Ecto neural progenitor cell (in vitro differentiated cells): ENCODE measurements at regions not wholly inside any gene's neighbourhood (a gene's known extent, or its start where the extent isn't known, plus 50 kb on each side); places are given as distances from the start of the nearest gene placed in this dataset.

Source experiments
- DNase-seq: peaks from one replicate; pipeline ENCODE4 v3.0.0-alpha.2; 2018; ENCODE audit warnings: low spot score

DNA sequence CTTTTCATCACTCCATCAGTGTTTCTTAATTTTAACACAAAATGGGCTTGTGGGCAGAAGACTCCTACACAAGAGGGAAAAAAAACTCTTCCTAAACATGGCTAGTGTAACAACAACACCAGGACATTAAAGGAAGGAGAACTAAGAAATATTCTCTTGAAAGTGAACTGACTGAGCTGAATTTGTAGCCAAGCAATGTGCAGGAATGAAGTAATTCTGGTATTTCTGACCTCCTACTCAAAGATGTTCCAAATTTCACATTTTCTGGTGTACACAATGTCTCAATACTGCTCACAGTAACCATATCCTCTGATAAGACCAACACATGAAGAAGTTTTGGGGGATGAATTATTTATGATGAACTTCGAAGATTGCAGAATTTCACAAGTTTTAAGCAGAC, 357.3 kb downstream of the DUSP6 start:
- no peak for DNase-seq

DNA sequence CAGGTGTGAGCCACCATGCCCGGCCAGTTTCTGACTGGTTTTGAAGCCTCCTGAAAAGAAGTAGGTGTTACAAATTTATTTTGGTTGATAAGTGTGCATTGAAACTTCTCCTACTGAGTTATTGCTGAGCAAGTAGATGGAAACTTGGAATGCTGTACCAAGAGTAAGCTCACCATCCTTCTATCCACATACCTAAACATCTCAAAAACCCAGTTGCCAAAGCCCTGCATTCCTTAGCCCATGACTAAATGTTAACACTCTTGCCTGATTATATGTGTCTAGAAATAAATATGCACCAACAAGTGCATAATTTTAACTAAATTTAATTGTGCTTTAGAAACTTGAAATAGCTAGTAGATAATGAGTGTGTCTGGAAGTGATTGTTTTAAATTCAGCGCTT, 357.8 kb downstream of the DUSP6 start:
- no peak for DNase-seq

- DNase-seq: no peak
These were observed 358.6 kb downstream of the DUSP6 start for GRCh38 chr12:88993651-88994050.

- no peak for DNase-seq
These were observed 366.2 kb downstream of the DUSP6 start for GRCh38 chr12:88986056-88986455.

DNA sequence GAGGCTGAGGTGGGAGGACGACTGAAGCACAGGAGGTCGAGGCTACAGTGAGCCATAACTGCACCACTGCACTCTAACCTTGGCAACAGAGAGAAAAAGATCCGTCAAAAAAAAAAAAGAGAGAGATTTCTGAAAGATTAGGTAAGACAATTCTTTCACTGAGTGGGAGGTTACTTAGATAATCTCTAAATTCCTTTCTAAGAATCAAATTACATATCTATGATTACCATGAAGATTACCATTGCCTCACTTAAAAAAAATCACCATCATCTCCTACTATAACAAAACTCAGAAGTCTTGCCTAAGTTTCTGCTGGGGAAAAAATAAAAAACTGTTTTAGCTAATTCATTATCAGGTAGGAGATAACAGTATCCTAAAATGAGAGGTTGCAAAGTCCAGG, 366.7 kb downstream of the DUSP6 start:
- DNase-seq: no peak

GRCh38 chr12:88985011-88985410, 367.3 kb downstream of the DUSP6 start:
- DNase-seq: no peak

DNA sequence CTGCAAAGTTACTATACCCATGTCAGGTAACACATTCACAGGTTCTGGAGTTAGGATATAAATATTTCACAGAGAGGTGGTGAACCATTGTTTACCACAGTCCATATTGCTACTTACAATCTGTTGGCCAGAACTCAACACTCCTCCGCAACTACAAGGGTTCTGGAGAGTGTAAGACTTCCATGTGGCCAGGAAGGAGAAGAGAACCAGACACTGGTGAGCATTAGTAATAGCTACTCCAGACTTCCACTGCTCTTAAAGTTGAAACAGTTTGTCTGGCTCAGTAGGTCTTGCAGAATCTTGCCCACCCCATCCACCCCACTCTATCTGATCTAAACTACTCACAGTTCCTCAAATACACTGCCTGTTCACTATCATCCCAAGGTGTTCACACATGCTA, 369.6 kb downstream of the DUSP6 start:
- no peak for DNase-seq

GRCh38 chr12:88977115-88977514, 375.2 kb downstream of the DUSP6 start:
- DNase-seq: no peak

- DNase-seq: no peak
These were observed 378.3 kb downstream of the DUSP6 start for GRCh38 chr12:88973998-88974397.

DNA sequence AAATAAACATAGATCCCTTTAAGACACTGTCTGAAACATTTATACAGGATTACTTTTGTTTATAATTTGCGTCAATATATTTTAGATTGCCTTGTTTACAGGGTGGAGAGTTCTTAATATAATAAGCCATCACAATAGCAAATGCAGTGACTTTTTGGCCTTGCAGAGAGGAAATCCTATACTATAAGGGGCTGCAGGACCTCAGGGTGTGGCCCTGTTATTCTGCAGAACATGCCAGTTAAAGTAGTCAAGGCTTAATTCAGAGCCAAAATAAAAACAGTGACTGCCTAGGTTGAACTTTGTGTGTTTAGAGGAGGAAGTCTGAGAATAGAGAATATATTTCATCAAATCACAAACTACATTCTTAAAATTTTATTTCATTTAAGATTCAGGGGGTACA, 381.6 kb downstream of the DUSP6 start:
- no peak for DNase-seq

DNA sequence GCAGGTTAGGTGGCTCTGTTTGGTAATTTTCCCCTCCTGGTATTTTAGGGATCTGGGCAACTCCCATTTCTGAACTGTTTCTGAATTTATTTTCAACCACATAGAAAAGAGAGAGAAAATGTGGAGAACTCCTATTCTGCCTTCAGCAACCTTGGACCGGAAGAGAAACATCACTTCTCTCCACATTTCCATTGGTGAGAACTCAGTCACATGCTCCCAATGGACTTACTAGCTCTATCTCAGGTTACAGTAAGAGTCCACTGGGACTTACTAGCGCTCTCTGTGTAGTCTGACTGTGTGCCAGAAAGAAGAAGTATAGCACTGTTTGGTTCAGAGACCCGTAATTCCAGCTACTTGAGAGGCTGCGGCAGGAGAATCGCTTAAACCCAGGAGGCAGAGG, 383.2 kb downstream of the DUSP6 start:
- DNase-seq: no peak

DNA sequence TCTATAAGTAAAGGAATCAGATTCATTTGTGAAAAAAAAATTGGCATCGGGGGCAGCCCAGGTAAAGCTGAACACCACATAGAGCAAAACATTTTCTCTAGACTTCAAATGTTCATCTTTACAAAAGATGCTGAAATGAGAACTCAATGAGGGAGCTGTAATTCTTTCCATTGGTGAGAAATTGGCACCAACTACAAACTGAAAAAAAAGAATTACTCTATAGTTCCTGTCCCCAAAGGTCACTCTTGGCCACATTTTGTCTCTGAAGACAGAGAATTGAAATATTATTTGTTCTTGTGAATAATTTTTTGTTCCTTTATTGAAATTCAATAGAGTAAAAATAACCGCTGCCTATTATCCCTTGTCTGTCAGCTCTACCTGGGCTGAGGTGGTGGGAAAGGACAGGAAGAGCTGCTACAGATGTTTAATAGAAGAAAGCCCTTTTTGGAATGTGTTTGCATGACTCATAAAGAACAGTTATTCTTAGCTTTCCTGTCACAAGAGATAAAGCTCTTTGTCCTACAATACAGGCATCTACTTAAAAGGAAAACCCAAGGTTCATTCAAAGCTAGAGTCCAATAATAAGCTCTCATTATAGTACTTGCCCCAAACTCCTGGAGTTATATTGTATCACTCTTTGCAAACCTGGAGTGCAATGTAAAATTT, 380.1 kb upstream of the KITLG start:
- DNase-seq: no peak

DNA sequence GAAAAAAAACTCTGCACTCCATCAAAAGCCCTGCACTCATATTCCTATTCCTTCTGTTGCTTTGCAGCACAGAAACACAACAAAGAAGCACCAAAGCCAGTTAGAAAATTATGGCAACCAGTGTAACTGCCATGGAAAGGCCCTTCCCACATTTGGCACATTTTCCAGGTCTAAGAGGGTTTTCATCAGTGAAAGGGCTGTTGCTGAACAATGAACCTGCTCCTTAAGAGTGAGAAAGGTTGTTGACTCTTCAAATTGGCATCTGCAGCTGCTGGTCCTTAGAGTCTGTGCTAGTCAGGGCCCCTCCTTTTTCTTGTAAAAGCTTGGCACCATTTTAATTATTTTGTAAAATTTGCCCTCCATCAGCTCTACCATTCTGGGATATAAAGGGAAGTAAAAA, 378.7 kb upstream of the KITLG start:
- DNase-seq: no peak

DNA sequence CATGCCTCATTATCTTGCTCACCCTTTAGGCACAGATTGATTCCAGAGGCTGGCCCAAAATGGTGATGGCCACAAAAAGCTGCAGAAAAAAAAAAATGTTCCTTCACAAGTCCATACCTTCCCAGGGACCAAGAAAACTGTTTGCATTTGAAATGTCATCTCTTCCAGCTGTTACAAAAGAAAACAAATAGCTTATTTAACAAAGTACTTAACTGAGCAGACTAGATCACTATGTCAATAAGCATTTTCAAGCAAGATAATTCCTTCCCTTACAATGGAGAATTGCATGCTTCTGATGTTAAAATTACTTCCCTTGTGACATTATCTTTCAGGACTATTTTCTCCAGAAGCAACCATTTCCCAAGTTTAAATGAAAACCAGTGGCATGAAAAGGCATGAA, 377.9 kb upstream of the KITLG start:
- no peak for DNase-seq

- DNase-seq: no peak
These were observed 377.1 kb upstream of the KITLG start for GRCh38 chr12:88957358-88957757.

GRCh38 chr12:88955531-88955930, 375.3 kb upstream of the KITLG start:
- no peak for DNase-seq

DNA sequence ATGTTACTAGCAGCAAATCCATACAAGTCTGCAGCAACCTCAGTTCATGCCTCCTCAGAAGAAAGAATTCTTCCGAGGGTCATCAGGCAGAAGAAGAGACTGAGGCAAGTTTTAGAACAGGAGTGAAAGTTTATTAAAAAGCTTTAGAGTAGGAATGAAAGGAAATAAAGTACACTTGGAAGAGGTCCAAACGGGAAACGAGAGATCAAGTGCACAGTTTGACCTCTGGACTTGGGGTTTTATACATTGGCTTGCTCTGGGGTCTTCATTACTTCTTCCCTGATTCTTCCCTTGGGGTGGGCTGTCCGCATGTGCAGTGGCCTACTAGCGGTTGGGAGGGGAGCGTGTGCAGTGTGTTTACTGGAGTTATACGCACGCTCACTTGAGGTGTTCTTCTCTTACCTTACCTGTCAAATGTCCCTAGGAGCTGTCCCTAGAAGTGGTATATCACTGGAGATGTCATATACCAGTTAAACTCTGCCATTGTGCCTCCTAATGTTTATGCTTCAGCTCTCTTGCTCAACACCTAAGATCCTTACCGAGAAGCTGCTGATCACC, 372.8 kb upstream of the KITLG start:
- no peak for DNase-seq

GRCh38 chr12:88952562-88952942, 372.3 kb upstream of the KITLG start:
- DNase-seq: no peak

GRCh38 chr12:88951860-88952561, 371.7 kb upstream of the KITLG start:
- DNase-seq: no peak

DNA sequence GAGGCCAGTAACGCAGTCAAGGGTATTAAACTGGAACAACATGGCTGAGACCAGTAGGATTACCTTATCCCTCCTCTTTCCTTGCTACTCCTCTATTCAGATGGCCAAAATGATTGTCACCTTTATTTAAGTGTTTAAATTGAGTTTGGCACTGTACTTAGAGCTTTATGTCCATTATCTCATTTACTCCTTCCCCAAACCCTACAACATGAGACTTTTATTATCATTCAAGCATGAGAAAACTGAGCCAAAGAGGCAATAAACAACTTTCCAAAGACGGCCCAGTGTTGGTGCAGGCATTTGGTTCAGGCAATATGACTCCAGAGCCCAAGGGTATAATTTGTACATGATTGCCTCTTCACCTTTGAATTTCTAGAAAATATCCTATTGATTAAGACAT, 370.9 kb upstream of the KITLG start:
- DNase-seq: no peak

DNA sequence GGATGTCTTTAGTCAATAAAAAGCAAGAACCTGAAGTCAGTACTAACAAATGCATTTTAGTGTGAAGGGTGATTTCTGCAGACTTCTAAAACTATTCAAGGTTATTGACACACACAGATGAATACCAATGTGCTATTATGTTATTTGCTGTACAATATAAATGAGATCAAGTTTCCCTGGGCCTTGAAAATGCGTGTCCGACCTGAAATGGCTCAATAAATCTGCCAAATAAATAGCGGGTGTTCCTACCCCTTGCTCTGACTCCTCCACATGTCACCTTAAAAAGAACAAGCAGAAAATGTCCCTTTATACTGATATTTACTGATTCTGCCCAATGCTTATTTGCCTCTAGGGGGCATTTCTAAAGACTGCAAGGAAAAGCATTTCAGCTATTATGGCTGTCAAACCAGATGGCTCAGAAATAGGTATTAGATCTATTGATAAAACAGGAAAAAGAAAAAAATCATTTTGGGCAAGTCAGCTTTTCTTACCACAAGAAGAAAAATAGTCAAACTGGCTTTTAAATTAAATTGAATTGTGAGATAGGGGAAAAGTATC, 367.3 kb upstream of the KITLG start:
- no peak for DNase-seq

DNA sequence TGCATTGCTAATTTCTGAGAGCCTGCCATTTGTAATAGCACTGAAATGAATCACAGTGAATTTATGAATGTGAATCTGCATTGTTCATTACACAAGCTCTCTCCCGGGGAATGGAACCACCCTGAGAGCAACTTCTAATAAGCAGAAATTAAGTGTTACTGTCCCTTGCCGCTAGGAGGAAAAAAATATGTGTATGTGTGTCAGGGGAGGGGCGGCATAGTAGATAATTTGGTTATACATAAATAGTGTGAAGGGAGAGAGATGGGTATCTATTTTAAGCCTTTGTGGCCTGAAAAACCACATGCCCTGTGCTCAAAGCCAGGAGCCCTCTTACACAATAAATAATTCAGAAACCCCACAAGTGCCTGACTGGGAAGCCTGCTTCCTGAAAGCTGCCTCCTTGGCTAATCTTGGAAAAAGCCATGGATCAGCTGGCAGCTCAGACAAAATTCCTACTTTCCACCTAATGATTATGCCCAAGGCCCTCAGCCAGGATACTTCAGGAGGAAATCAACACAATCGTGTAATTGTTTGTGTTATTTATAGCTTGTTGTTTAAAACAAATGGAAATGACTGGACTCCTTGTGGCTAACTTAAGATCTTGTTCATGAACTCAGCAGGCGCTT, 366.2 kb upstream of the KITLG start:
- DNase-seq: no peak
